ENCODE measurements at regions not wholly inside any gene's neighbourhood (a gene's known extent, or its start where the extent isn't known, plus 50 kb on each side); places are given as distances from the start of the nearest gene placed in this dataset.

DNA sequence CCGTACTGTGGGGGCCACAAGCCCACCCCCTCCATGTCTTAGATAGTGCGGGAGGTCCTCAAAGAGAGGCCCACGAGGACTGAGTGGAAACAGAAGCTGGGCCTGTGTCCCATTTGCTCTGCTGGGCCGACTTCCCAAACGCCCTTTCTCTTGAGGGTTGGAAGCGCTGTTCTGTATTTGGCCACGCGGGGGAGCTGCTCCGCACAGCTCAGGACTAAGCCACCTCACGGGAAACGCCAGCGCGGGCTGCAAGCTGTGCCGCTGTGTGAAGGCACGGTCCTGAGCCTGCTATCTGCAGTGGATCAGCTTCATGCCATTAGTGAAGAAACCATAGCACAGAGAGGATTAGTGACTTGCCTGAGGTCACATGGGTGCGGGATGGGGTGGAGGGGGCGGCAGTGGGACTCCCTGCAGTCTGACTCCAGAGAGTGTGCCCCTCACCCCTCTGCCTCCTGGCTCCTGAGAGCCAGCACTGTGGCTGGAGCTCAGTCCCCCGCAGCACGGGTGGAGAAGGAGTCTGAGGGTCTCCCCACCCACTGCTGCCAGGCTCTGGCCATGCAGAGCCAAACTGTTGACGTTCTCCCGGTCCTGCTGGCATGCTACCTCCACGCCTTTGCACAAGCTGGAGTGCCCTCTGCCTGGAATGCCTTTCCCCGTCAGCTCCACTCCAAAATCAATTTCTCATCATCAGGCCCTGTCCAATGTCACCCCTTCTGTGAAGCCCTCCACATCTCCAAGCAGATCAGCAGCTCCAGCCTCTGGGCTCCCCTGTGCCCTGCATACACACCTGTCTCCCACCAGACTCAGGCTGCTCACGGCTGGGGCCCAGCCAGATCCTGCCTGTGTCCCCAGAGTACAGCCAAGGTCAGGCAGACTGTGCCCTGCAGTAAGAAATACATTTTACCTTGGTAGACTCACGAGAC lies 51.5 kb upstream of the LRRC32 start:
- H3K4me1 ChIP-seq (replicated peaks; ENCODE audit: insufficient read depth): no peaks in the 10 kb centered on the region
- no TSS peak for BruUV-seq (replicated peaks)
- H2AFZ ChIP-seq: no peak overlapping the region
- ChIA-PET POLR2A (ENCODE audit: unreplicated experiment) (interaction anchor here (0.6 to 0.7 kb wide), 3 partner anchors 171 to 430 kb away, joined by 3 to 10 read pairs (median 3); no protein-coding TSS in a partner anchor), CTCF (interaction anchor here (0.5 to 2.0 kb wide), 14 partner anchors 27 to 781 kb away, joined by 3 to 16 read pairs (median 4); no protein-coding TSS in a partner anchor)
- no peaks in the 10 kb centered on the region for H4K20me1 ChIP-seq (ENCODE audit: insufficient read depth)
- H3K4me2 ChIP-seq: peak overlapping the region; percentile 68
- no peak overlapping the region for H3K27ac ChIP-seq
- no peaks in the 10 kb centered on the region for H3K79me2 ChIP-seq (ENCODE audit: low read depth)
- DNase-seq: peak; percentile 58 to 77
- no peaks in the 10 kb centered on the region for H3K27me3 ChIP-seq (ENCODE audit: insufficient read depth, low read depth)
- H3K9me2 ChIP-seq (ENCODE audit: insufficient read depth): no peaks in the 10 kb centered on the region
- TF ChIP-seq, protein P1, sequence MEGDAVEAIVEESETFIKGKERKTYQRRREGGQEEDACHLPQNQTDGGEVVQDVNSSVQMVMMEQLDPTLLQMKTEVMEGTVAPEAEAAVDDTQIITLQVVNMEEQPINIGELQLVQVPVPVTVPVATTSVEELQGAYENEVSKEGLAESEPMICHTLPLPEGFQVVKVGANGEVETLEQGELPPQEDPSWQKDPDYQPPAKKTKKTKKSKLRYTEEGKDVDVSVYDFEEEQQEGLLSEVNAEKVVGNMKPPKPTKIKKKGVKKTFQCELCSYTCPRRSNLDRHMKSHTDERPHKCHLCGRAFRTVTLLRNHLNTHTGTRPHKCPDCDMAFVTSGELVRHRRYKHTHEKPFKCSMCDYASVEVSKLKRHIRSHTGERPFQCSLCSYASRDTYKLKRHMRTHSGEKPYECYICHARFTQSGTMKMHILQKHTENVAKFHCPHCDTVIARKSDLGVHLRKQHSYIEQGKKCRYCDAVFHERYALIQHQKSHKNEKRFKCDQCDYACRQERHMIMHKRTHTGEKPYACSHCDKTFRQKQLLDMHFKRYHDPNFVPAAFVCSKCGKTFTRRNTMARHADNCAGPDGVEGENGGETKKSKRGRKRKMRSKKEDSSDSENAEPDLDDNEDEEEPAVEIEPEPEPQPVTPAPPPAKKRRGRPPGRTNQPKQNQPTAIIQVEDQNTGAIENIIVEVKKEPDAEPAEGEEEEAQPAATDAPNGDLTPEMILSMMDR (conservative IDR thresholded peaks at IDR 0.05): peak; percentile 95
- TF ChIP-seq EZH2 (IDR thresholded peaks at IDR 0.05; ENCODE audit: low read depth): no peak
- intact Hi-C loops (cut with micrococcal nuclease; ENCODE audit: unreplicated experiment): no loop called here
- H3F3A ChIP-seq (ENCODE audit: insufficient read depth, low read depth): peaks cover 12% of the 10 kb centered on the region
- H3K9me3 ChIP-seq (ENCODE audit: insufficient read depth, low read depth): no peaks in the 10 kb centered on the region
- no peaks in the 10 kb centered on the region for H3K36me3 ChIP-seq (ENCODE audit: low read depth)
- H3K4me3 ChIP-seq: no peak overlapping the region; the same call in 1 of the 2 replicates

DNA sequence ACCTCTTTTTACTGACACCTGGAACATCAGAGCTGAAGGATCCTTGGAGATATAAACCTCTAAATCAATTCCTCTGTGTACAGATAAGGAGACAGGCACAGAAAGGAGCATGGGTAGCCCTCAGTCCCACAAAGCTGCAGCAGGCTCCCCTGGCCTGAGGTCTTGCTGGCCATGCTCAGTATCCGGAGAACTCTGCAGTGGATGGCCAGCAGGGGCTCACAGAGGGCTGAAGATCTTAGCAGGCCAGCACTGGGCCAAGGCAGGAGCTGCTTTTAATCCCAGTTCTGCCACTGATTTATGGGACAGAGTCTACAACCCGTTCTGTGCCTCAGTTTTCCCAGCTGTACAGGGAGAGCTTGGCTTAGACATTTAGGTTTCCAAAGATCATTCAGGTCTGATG lies 52.6 kb upstream of the LRRC32 start:
- POLR2A ChIA-PET (ENCODE audit: unreplicated experiment): no interaction called here
- H3F3A ChIP-seq (ENCODE audit: insufficient read depth, low read depth): peaks cover 6% of the 10 kb centered on the region
- no peak for TF ChIP-seq EZH2 (IDR thresholded peaks at IDR 0.05; ENCODE audit: low read depth)
- TF ChIP-seq, protein P1 (conservative IDR thresholded peaks at IDR 0.05): no peak
- H3K27ac ChIP-seq: no peak overlapping the region
- CTCF ChIA-PET: no interaction called here
- no TSS peak for BruUV-seq (replicated peaks)
- no peak overlapping the region for H2AFZ ChIP-seq
- no peaks in the 10 kb centered on the region for H3K9me3 ChIP-seq (ENCODE audit: insufficient read depth, low read depth)
- no peak overlapping the region for H3K4me2 ChIP-seq
- no peaks in the 10 kb centered on the region for H3K9me2 ChIP-seq (ENCODE audit: insufficient read depth)
- H3K4me3 ChIP-seq: no peak overlapping the region
- H4K20me1 ChIP-seq (ENCODE audit: insufficient read depth): no peaks in the 10 kb centered on the region
- H3K27me3 ChIP-seq (ENCODE audit: insufficient read depth, low read depth): no peaks in the 10 kb centered on the region
- H3K79me2 ChIP-seq (ENCODE audit: low read depth): no peaks in the 10 kb centered on the region
- no peaks in the 10 kb centered on the region for H3K36me3 ChIP-seq (ENCODE audit: low read depth)
- intact Hi-C loops (cut with micrococcal nuclease; ENCODE audit: unreplicated experiment): no loop called here
- no peaks in the 10 kb centered on the region for H3K4me1 ChIP-seq (replicated peaks; ENCODE audit: insufficient read depth)
- DNase-seq: no peak

DNA sequence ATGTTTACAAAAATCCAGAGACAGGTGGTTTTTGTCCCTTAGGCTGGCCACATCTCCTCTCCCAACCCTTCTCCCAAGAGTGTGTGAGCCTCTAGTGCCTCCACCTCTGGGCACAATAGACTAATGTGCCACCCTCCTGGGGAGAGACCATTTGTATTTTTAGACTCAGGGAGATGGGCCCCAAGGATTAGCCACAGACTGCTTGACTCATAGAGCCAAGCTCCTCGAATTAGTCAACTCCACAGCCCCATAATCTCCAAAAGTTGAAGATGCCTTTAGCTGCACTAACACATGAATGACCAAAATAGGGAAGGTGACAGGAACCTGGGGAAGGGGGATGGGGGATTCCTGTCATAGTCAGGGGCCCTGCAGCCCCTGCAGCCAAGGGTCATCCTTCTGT lies 53.0 kb upstream of the LRRC32 start:
- Histone ChIP-seq H4K20me1 (ENCODE audit: insufficient read depth) (no peaks in the 10 kb centered on the region), H3K36me3 (ENCODE audit: low read depth) (no peaks in the 10 kb centered on the region), H3K79me2 (ENCODE audit: low read depth) (no peaks in the 10 kb centered on the region), H3K27ac (no peak overlapping the region), H2AFZ (no peak overlapping the region), H3F3A (ENCODE audit: insufficient read depth, low read depth) (peaks cover 5% of the 10 kb centered on the region; the same call in 1 of the 2 replicates), H3K27me3 (ENCODE audit: insufficient read depth, low read depth) (no peaks in the 10 kb centered on the region), H3K9me2 (ENCODE audit: insufficient read depth) (no peaks in the 10 kb centered on the region), H3K4me2 (no peak overlapping the region), H3K4me1 (replicated peaks; ENCODE audit: insufficient read depth) (no peaks in the 10 kb centered on the region), H3K9me3 (ENCODE audit: insufficient read depth, low read depth) (no peaks in the 10 kb centered on the region), H3K4me3 (no peak overlapping the region)
- no TSS peak for BruUV-seq (replicated peaks)
- TF ChIP-seq, protein P1 (conservative IDR thresholded peaks at IDR 0.05): no peak
- TF ChIP-seq EZH2 (IDR thresholded peaks at IDR 0.05; ENCODE audit: low read depth): no peak
- intact Hi-C loops (cut with micrococcal nuclease; ENCODE audit: unreplicated experiment): no loop called here
- ChIA-PET CTCF (no interaction called here), POLR2A (ENCODE audit: unreplicated experiment) (no interaction called here)
- DNase-seq: no peak

All from PC-9 (cell line).